Adrenal gland (tissue), 9 donors: ENCODE measurements at regions not wholly inside any gene's neighbourhood (a gene's known extent, or its start where the extent isn't known, plus 50 kb on each side); places are given as distances from the start of the nearest gene placed in this dataset.
"Not testable (repeated sequence)": the region's sequence is repeated elsewhere in the genome, so short reads cannot be mapped to it uniquely, and the experiment has no call there.

Experiments
- DNase-seq, 7 donors: peaks; one replicate each; pipeline ENCODE4 v3.0.0-alpha.2; 2019 to 2020
- H3K27ac ChIP-seq, 5 donors: fragments of 200-600 bp; sonication (generic) in 4 of 5; 1 replicate in 3 of 5; 2 replicates in 2 of 5; pipeline versions ENCODE4 v1.5.1 to v1.8.0; 2016 to 2020; ENCODE audit warnings: mild to moderate bottlenecking in 1 of 5
- H3K27me3 ChIP-seq: fragments of 200-600 bp; 2 replicates; pipeline ENCODE4 v1.8.0; 2021
- H3K36me3 ChIP-seq, 2 donors: fragments of 200-600 bp; replicated peaks in 1 of 2; 1 replicate in 1 of 2; 2 replicates in 1 of 2; pipeline versions ENCODE4 v1.5.1 to v1.8.0; 2018 to 2022
- H3K4me1 ChIP-seq, 2 donors: fragments of 200-600 bp; replicated peaks in 1 of 2; 1 replicate in 1 of 2; 2 replicates in 1 of 2; pipeline versions ENCODE4 v1.5.1 to v1.8.0; 2018 to 2021
- H3K4me3 ChIP-seq, 4 donors: fragments of 200-600 bp; sonication (generic) in 3 of 4; one replicate each; pipeline ENCODE4 v1.5.1; 2016 to 2018
- H3K9me3 ChIP-seq, 3 donors: fragments of 200-600 bp; sonication (generic) in 1 of 3; replicated peaks in 1 of 3; 1 replicate in 2 of 3; 2 replicates in 1 of 3; pipeline versions ENCODE4 v1.5.1 to v1.8.0; 2016 to 2021
- CTCF ChIP-seq, 6 experiments: fragments of 450-650 bp in 4 of 6; fragments of 200-600 bp in 2 of 6; sonication (generic) in 1 of 6; IDR thresholded peaks; 1 replicate in 5 of 6; 2 replicates in 1 of 6; pipeline versions ENCODE4 v1.5.1 to v1.8.0; 2016 to 2021; ENCODE audit warnings: antibody characterized with exemption in 6 of 6, mild to moderate bottlenecking in 2 of 6, moderate library complexity in 1 of 6
- POLR2A ChIP-seq, 2 donors: fragments of 450-650 bp; IDR thresholded peaks; one replicate each; pipeline ENCODE4 v1.6.1; 2017; ENCODE audit warnings: antibody characterized with exemption in 2 of 2, mild to moderate bottlenecking in 2 of 2, moderate library complexity in 1 of 2
- WGBS, 4 donors: extraction: QIAGEN DNeasy Blood & Tissue Kit in 2 of 4; methylation state at CpG; one replicate each; pipeline versions ENCODE4 v1.1.5 to v1.1.7; 2013 to 2017; 5-methylcytosine and 5-hydroxymethylcytosine counted together
- intact Hi-C, 2 donors: fragments of 100-400 bp; cut with DNase I; formaldehyde crosslinking; loops; one replicate each; pipeline versions ENCODE4 v1.14.1 to v1.15.0; 2022 to 2023
- donor health status: healthy with polysubstance abuse.
- donor health status: Bipolar disorder and iron deficiency.
- donor health status: DM: yes; HTN: yes; CAD: no.
- donor health status: DM: no; HTN: no; CAD: no.
- donor health status: DM: no; HTN: no; CAD: no.

GRCh38 chr4:135429528-135429927, 1227.9 kb upstream of the PABPC4L start:
- no peaks in the 10 kb centered on the region for H3K4me1 ChIP-seq
- intact Hi-C loops: no loop called here
- DNase-seq: no peak
- WGBS, 4 donors: 69 to 82% (median 77%) methylated on average over 1 of the region's 1 CpG
- TF ChIP-seq POLR2A (IDR thresholded peaks at IDR 0.05): no peak
- no peak for TF ChIP-seq CTCF (IDR thresholded peaks at IDR 0.05)
- H3K9me3 ChIP-seq: no peaks in the 10 kb centered on the region
- no peaks in the 10 kb centered on the region for H3K27me3 ChIP-seq
- no peak overlapping the region for H3K4me3 ChIP-seq
- no peaks in the 10 kb centered on the region for H3K36me3 ChIP-seq
- no peak overlapping the region for H3K27ac ChIP-seq

- TF ChIP-seq POLR2A (IDR thresholded peaks at IDR 0.05) (no peak), CTCF (IDR thresholded peaks at IDR 0.05) (no peak)
- Histone ChIP-seq H3K4me1 (no peaks in the 10 kb centered on the region), H3K4me3 (no peak overlapping the region), H3K9me3 (no peaks in the 10 kb centered on the region), H3K27ac (no peak overlapping the region), H3K36me3 (no peaks in the 10 kb centered on the region), H3K27me3 (no peaks in the 10 kb centered on the region)
- intact Hi-C loops: no loop called here
- 78 to 100% (median 82%) methylated on average over 1 of the region's 1 CpG for whole genome bisulfite sequencing, 4 donors
- DNase-seq: no peak
Observed at GRCh38 chr4:135418353-135418752, 1216.8 kb upstream of the PABPC4L start.

GRCh38 chr4:135412213-135412612, 1210.6 kb upstream of the PABPC4L start:
- no peaks in the 10 kb centered on the region for H3K9me3 ChIP-seq
- WGBS, 4 donors: 65 to 84% (median 77%) methylated on average over 4 of the region's 4 CpGs
- H3K4me1 ChIP-seq: no peaks in the 10 kb centered on the region
- DNase-seq: no peak
- TF ChIP-seq CTCF (IDR thresholded peaks at IDR 0.05) (no peak), POLR2A (IDR thresholded peaks at IDR 0.05) (no peak)
- H3K27ac ChIP-seq: no peak overlapping the region
- H3K4me3 ChIP-seq: no peak overlapping the region
- intact Hi-C loops: no loop called here
- H3K36me3 ChIP-seq: no peaks in the 10 kb centered on the region
- no peaks in the 10 kb centered on the region for H3K27me3 ChIP-seq

GRCh38 chr4:135411251-135411650, 1209.7 kb upstream of the PABPC4L start:
- intact Hi-C loops: no loop called here
- Histone ChIP-seq H3K27ac (no peak overlapping the region), H3K4me3 (no peak overlapping the region), H3K36me3 (no peaks in the 10 kb centered on the region), H3K4me1 (no peaks in the 10 kb centered on the region), H3K27me3 (no peaks in the 10 kb centered on the region), H3K9me3 (no peaks in the 10 kb centered on the region)
- WGBS, 4 donors: 56 to 75% (median 69%) methylated on average over 2 of the region's 2 CpGs
- DNase-seq: no peak
- TF ChIP-seq POLR2A (IDR thresholded peaks at IDR 0.05): no peak
- TF ChIP-seq CTCF (IDR thresholded peaks at IDR 0.05): no peak

- H3K36me3 ChIP-seq, DNase-seq, H3K4me1 ChIP-seq, intact Hi-C loops, H3K9me3 ChIP-seq, H3K4me3 ChIP-seq, H3K27ac ChIP-seq, H3K27me3 ChIP-seq: not testable (repeated sequence)
- 74 to 91% (median 77%) methylated on average over 4 of the region's 4 CpGs for WGBS, 4 donors
Observed at GRCh38 chr4:135409261-135409660, 1207.7 kb upstream of the PABPC4L start.
